ENCODE measurements at regions not wholly inside any gene's neighbourhood (a gene's known extent, or its start where the extent isn't known, plus 50 kb on each side); places are given as distances from the start of the nearest gene placed in this dataset.

DNA sequence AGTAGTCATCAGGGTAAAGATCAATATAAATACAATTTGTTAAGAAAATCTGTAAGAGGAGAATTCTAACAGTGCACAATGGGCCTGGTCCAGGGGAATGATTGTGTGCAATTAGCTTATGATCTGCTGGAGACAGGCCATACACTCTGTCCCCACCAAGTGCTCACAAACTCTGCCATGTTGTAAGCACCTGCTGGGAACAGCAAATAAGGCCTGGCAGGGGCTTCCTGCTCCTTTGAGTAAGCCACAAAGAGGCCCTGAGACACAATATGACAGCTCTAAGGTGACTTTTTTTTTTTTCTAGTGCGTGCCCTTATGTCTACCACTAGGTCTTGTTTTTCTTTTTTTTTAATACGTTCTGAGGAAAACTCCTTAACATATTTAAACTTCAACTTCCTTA lies 866.3 kb upstream of the PCDH7 start:
- ATAC-seq (no peak), DNase-seq (no peak)
- Histone ChIP-seq H3K4me3 (no peak overlapping the region), H3K27ac (no peak overlapping the region), H3K36me3 (no peaks in the 10 kb centered on the region), H3K9me3 (peaks cover 0 to 2% of the 10 kb centered on the region in 2 donors), H3K4me1 (no peaks in the 10 kb centered on the region), H3K27me3 (no peaks in the 10 kb centered on the region)
- TF ChIP-seq CTCF (IDR thresholded peaks at IDR 0.05), result no peak
- intact Hi-C loops (cut with DNase I), result no loop called here

GRCh38 chr4:29861307-29861706 lies 858.9 kb upstream of the PCDH7 start:
- no peaks in the 10 kb centered on the region for H3K36me3 ChIP-seq
- H3K27ac ChIP-seq, result no peak overlapping the region
- intact Hi-C loops (cut with DNase I), result no loop called here
- DNase-seq (no peak), ATAC-seq (no peak)
- no peak overlapping the region for H3K4me3 ChIP-seq
- H3K4me1 ChIP-seq, result no peaks in the 10 kb centered on the region
- H3K9me3 ChIP-seq, result peaks cover 0 to 45% of the 10 kb centered on the region in 2 donors
- no peaks in the 10 kb centered on the region for H3K27me3 ChIP-seq
- TF ChIP-seq CTCF (IDR thresholded peaks at IDR 0.05), result no peak

- intact Hi-C loops (cut with DNase I), result no loop called here
- H3K9me3 ChIP-seq, result peaks cover 0 to 22% of the 10 kb centered on the region in 2 donors
- no peak overlapping the region for H3K27ac ChIP-seq
- H3K36me3 ChIP-seq, result no peaks in the 10 kb centered on the region
- no peaks in the 10 kb centered on the region for H3K27me3 ChIP-seq
- H3K4me3 ChIP-seq, result no peak overlapping the region
- no peak for TF ChIP-seq CTCF (IDR thresholded peaks at IDR 0.05)
- ATAC-seq (no peak), DNase-seq (no peak)
- no peaks in the 10 kb centered on the region for H3K4me1 ChIP-seq
These were observed 852.8 kb upstream of the PCDH7 start for GRCh38 chr4:29867412-29867811.

DNA sequence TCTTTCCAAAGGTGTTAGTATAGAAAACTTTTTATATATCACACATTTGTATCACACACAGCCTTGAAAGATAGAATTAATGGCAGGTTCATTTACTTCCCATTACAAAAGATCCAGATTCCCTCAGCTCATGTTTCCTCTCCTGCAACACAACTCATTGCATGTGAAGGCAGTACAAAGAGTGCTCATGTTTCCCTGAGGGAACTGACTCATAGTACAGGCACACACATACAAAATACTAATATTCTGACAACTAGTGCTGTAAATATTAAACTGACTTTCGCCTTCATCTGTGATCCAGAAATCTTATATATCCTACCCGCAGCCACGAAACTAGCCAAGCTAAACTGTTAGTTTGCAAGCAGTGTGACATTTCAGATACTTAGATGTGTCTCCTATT lies 819.8 kb upstream of the PCDH7 start:
- no peak for ATAC-seq
- no peaks in the 10 kb centered on the region for H3K27me3 ChIP-seq
- no peak overlapping the region for H3K27ac ChIP-seq
- no peak for TF ChIP-seq CTCF (IDR thresholded peaks at IDR 0.05)
- H3K9me3 ChIP-seq, result no peaks in the 10 kb centered on the region
- intact Hi-C loops (cut with DNase I), result no loop called here
- H3K4me1 ChIP-seq, result no peaks in the 10 kb centered on the region
- no peak overlapping the region for H3K4me3 ChIP-seq
- H3K36me3 ChIP-seq, result no peaks in the 10 kb centered on the region
- no peak for DNase-seq

DNA sequence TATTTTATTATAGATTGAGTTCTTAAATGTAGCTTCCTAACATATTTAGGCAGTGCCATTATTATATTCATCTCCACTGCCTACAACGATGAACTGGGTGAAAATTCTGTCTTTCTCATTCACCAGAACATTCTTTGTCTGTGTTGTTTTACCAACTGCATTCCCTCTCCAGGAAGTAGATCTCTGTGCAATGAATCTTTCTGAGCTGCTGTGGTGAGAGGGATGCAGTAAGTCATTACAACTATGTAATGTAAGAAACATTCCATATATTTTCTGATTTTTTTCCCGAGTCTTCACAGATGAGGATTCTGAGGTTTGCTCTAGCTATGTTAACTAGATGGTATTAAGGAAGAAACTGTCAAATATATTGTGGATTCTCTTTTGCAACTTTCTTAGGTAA lies 811.9 kb upstream of the PCDH7 start:
- no peak for ATAC-seq
- Histone ChIP-seq H3K27ac (no peak overlapping the region), H3K4me3 (no peak overlapping the region), H3K36me3 (no peaks in the 10 kb centered on the region), H3K4me1 (no peaks in the 10 kb centered on the region), H3K9me3 (no peaks in the 10 kb centered on the region), H3K27me3 (no peaks in the 10 kb centered on the region)
- no peak for DNase-seq
- intact Hi-C loops (cut with DNase I), result no loop called here
- no peak for TF ChIP-seq CTCF (IDR thresholded peaks at IDR 0.05)
